Activated naive CD8-positive, alpha-beta T cell treated with anti-CD3 and anti-CD28 coated beads, Interleukin-2, amount 10 ng/mL, durations not matched to agents 7 days and 5 days (primary cell): ENCODE measurements at regions not wholly inside any gene's neighbourhood (a gene's known extent, or its start where the extent isn't known, plus 50 kb on each side); places are given as distances from the start of the nearest gene placed in this dataset.

Source experiments
- ATAC-seq: fragments of 150-1000 bp; cut with Tn5 transposase; one replicate; pipeline ENCODE4 v1.10.0; 2021; ENCODE audit warnings: low read depth, moderate library complexity
- POLR2A ChIA-PET: fragments of 350-600 bp; sonication (Branson Sonifier 250); formaldehyde crosslinking; loops from one replicate; lab custom pipeline; 2021; ENCODE audit warnings: antibody characterized with exemption; lab: Charles Lee
- DNase-seq: peaks from one replicate; pipeline ENCODE4 v3.0.0; 2021
- H3K27ac Mint-ChIP-seq: one replicate; pipeline ENCODE4 v1.8.0; 2022; ENCODE audit warnings: mild to moderate bottlenecking, mixed read lengths
- H3K27me3 Mint-ChIP-seq: one replicate; pipeline ENCODE4 v1.8.0; 2022; ENCODE audit warnings: mild to moderate bottlenecking, moderate library complexity, mixed read lengths
- H3K36me3 Mint-ChIP-seq: one replicate; pipeline ENCODE4 v1.8.0; 2021; ENCODE audit warnings: mild to moderate bottlenecking, mixed read lengths
- H3K4me1 Mint-ChIP-seq: one replicate; pipeline ENCODE4 v1.8.0; 2021; ENCODE audit warnings: mixed read lengths
- H3K4me3 Mint-ChIP-seq: one replicate; pipeline ENCODE4 v1.8.0; 2022; ENCODE audit warnings: mild to moderate bottlenecking, moderate library complexity, mixed read lengths
- H3K9me3 Mint-ChIP-seq: one replicate; pipeline ENCODE4 v1.8.0; 2021; ENCODE audit warnings: mixed read lengths

DNA sequence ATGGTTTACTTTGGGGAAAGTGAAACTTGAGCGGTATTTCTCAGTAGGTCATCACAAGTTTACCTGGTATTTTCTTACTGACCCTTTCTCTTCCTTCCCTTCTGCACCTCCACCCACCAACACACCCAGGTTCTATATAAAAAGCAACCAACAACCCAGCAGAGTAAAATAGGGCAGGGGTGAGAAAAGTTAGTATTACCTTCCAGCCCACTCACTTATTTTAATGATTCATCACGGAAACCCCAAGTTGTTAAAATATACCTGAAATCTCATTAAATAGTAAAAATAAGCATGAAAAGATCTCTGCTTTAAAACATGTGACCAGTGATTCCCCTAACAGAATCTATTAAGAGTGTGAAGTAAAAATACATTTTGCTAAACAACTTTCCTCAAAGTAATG lies 306.1 kb downstream of the ZEB2 start:
- H3K4me3 Mint-ChIP-seq: peak overlapping the region; percentile 76
- H3K9me3 Mint-ChIP-seq: peaks cover 3% of the 10 kb centered on the region
- peaks cover 29% of the 10 kb centered on the region for H3K4me1 Mint-ChIP-seq
- no peak for ATAC-seq
- POLR2A ChIA-PET: no interaction called here
- no peak for DNase-seq
- peaks cover 22% of the 10 kb centered on the region for H3K36me3 Mint-ChIP-seq
- H3K27me3 Mint-ChIP-seq: no peaks in the 10 kb centered on the region
- H3K27ac Mint-ChIP-seq: peak overlapping the region; percentile 78

DNA sequence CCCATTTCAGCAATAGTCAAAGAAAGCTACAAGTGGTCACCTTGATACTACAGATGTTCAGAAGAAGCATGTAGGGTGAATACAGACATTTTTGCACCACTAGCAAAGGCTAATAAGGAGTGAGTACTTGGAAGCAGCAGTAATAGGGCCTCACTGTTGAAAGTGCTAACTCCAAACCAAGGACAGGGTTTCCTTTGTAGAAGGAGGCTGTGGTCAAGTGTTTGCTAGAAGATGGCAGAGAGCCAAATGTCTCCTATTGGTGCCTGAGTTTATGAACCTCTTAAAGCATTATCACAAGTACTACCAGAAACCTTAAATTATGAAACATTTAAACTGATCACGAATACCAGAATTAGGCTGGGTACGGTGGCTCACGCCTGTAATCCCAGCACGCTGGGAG lies 308.1 kb downstream of the ZEB2 start:
- POLR2A ChIA-PET: no interaction called here
- peaks cover 27% of the 10 kb centered on the region for H3K36me3 Mint-ChIP-seq
- no peak overlapping the region for H3K27ac Mint-ChIP-seq
- DNase-seq (no peak), ATAC-seq (no peak)
- no peak overlapping the region for H3K4me3 Mint-ChIP-seq
- peaks cover 29% of the 10 kb centered on the region for H3K4me1 Mint-ChIP-seq
- H3K27me3 Mint-ChIP-seq: no peaks in the 10 kb centered on the region
- H3K9me3 Mint-ChIP-seq: peaks cover 6% of the 10 kb centered on the region

DNA sequence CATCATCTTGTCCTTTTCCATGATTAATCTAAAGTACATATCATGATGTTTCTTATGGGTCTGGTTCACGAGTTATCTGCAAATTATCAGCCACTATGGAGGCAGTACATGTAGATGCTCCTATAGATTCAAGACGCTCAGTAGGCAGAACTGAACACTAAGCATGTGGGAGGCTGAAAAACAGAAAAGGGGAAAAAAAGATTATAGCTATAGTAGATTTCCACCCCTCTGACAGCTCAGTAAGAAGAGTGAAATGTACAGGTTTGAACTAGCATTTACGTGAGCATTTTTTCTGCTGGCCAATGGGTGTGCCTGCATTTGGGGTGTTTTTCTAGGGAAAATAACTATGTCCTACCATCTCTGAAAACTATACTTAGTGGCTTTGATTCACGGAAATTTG lies 308.9 kb downstream of the ZEB2 start:
- H3K27ac Mint-ChIP-seq: no peak overlapping the region
- no peak for ATAC-seq

DNA sequence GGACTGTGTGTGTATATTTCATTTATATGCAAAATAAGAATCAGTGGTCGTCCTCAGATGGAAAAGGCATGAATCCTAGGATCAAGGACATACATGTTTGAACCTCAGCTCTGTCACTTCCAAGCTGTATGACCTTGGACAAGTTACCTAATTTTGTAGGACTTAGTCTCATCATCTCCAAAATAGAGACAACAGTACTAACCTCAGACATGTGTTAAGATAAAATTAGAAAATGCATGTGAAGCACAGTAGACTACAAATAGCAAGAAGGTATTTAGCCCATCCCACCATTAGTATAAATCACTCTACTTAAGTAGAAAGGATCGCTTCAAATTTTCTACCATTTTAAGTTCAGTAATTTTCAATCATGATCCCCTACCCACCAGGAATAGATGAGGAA lies 309.8 kb downstream of the ZEB2 start:
- Mint-ChIP-seq H3K9me3 (peaks cover 6% of the 10 kb centered on the region), H3K27ac (no peak overlapping the region), H3K27me3 (no peaks in the 10 kb centered on the region), H3K4me1 (peaks cover 19% of the 10 kb centered on the region), H3K36me3 (peaks cover 25% of the 10 kb centered on the region), H3K4me3 (no peak overlapping the region)
- ATAC-seq (no peak), DNase-seq (no peak)
- POLR2A ChIA-PET: no interaction called here

More for the DNA sequence above, 308.9 kb downstream of the ZEB2 start:
- POLR2A ChIA-PET: no interaction called here
- H3K36me3 Mint-ChIP-seq: peaks cover 27% of the 10 kb centered on the region
- peaks cover 24% of the 10 kb centered on the region for H3K4me1 Mint-ChIP-seq
- peaks cover 6% of the 10 kb centered on the region for H3K9me3 Mint-ChIP-seq
- H3K27me3 Mint-ChIP-seq: no peaks in the 10 kb centered on the region
- DNase-seq: no peak
- no peak overlapping the region for H3K4me3 Mint-ChIP-seq

DNA sequence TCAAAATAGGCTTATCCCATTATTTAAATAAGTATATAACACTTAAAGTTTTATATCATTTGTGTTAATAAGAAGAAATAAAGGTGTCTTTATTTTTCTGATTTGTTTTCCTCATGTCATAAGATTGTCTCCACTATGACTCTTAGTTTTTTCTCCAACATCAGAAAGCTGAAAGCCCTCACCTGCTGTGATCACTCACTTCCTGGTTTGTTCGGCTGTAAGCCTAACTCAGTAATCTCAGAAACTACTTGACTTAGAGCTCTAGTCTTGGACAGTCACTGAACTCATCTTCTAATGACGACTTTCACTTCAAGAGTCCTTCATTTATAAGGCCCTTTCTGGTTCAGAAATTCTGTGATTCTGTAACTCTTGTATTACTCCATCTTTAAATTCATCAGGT lies 311.0 kb downstream of the ZEB2 start:
- peaks cover 16% of the 10 kb centered on the region for H3K4me1 Mint-ChIP-seq
- H3K36me3 Mint-ChIP-seq: peaks cover 28% of the 10 kb centered on the region
- ATAC-seq (no peak), DNase-seq (no peak)
- no peaks in the 10 kb centered on the region for H3K27me3 Mint-ChIP-seq
- no peak overlapping the region for H3K27ac Mint-ChIP-seq
- H3K9me3 Mint-ChIP-seq: peaks cover 8% of the 10 kb centered on the region
- no peak overlapping the region for H3K4me3 Mint-ChIP-seq
- POLR2A ChIA-PET: no interaction called here

DNA sequence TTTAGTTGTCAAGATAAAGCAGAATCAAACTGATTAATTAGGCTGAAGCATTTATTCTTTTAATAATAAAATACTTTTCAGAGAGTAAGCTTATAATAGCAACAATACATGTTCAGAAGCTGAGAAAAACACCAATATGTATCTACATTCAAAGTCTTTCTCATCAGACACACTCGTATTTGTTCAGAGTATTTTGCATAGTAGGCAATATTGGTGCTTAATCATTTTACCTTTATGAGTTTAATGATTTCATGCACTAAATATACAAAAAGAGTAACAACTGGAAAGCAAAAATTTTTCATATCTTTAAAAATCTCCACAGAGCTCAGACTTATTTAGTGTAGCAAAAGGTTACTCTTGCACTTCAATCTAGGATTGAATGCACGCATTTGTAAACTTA lies 313.9 kb downstream of the ZEB2 start:
- ATAC-seq (no peak), DNase-seq (no peak)
- H3K27ac Mint-ChIP-seq: no peak overlapping the region
- peaks cover 12% of the 10 kb centered on the region for H3K4me1 Mint-ChIP-seq
- no peak overlapping the region for H3K4me3 Mint-ChIP-seq
- H3K27me3 Mint-ChIP-seq: no peaks in the 10 kb centered on the region
- POLR2A ChIA-PET: no interaction called here
- H3K9me3 Mint-ChIP-seq: peaks cover 8% of the 10 kb centered on the region
- peaks cover 34% of the 10 kb centered on the region for H3K36me3 Mint-ChIP-seq

DNA sequence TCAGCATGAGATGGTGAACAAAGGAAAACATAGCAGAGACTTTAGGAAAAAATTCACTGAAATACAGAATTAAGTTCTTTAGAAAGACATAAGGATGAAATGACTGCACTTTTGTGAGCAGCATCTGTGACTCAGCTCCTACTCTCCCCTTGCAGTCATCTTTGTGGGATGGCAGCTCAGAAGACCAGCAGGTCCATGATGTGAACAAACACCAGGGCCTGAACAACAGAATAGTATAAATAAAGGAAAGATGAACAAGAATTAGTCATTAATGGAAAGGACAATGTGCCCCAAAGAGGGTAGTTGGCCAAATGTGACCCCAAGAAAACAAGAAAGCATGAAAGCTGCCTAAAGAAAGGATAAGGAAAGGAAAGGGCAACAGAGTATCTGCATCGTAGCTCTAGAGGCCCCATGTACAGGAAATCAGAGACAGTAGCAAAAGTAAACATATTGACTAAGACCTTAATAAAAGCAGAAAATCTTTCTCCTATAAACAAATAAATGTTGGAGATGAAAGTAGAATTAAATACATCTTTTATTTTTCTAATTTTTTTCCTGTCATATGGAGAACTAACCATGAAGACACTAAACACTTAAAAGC lies 318.0 kb downstream of the ZEB2 start:
- Mint-ChIP-seq H3K27ac (no peak overlapping the region), H3K36me3 (peaks cover 27% of the 10 kb centered on the region), H3K9me3 (peaks cover 4% of the 10 kb centered on the region), H3K4me3 (no peak overlapping the region), H3K27me3 (no peaks in the 10 kb centered on the region), H3K4me1 (peaks cover 15% of the 10 kb centered on the region)
- POLR2A ChIA-PET: no interaction called here
- DNase-seq (no peak), ATAC-seq (no peak)

DNA sequence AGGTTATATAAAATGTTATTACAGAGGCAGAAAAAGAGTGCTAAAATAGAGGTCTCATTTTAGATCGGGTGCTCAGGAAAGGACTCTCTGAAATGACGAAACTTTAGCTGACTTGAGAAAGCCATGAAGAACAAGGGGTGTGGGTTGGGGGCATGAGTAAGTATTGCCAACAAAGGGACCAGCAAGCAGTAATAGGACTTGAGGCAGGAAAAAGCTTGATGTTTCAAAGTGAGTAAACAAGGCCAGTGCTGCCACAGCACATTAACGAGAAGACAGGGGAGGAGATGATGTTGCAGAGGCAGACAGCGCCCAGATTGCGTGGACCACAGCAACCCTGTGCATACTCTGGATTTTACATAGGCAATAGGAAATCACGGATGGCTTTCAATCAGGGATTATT lies 318.8 kb downstream of the ZEB2 start:
- Mint-ChIP-seq H3K9me3 (peaks cover 4% of the 10 kb centered on the region), H3K27me3 (no peaks in the 10 kb centered on the region), H3K4me1 (peaks cover 15% of the 10 kb centered on the region), H3K36me3 (peaks cover 27% of the 10 kb centered on the region), H3K27ac (no peak overlapping the region), H3K4me3 (no peak overlapping the region)
- POLR2A ChIA-PET: no interaction called here
- DNase-seq (no peak), ATAC-seq (no peak)

DNA sequence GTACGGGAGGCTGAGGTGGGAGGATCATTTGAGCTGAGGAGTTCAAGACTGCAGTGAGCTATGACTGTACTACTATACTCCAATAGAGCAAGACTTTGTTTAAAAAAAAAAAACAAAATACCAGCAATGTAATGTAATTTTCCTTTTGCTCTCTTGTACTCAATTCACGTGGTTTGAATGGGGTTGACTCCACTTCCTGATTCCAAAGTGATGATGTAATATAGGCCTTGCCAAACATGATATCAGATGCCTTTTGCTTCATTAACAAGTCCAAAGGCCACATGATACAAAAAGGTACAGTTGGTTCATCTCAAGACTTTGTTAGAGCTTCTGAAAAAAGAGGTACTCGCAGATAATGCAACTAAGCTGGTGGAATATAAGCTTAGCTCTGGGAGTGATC lies 321.8 kb downstream of the ZEB2 start:
- peaks cover 19% of the 10 kb centered on the region for H3K4me1 Mint-ChIP-seq
- H3K4me3 Mint-ChIP-seq: no peak overlapping the region
- no peak overlapping the region for H3K27ac Mint-ChIP-seq
- H3K27me3 Mint-ChIP-seq: no peaks in the 10 kb centered on the region
- ATAC-seq (no peak), DNase-seq (no peak)
- POLR2A ChIA-PET: no interaction called here
- H3K36me3 Mint-ChIP-seq: peaks cover 22% of the 10 kb centered on the region
- H3K9me3 Mint-ChIP-seq: peaks cover 2% of the 10 kb centered on the region

DNA sequence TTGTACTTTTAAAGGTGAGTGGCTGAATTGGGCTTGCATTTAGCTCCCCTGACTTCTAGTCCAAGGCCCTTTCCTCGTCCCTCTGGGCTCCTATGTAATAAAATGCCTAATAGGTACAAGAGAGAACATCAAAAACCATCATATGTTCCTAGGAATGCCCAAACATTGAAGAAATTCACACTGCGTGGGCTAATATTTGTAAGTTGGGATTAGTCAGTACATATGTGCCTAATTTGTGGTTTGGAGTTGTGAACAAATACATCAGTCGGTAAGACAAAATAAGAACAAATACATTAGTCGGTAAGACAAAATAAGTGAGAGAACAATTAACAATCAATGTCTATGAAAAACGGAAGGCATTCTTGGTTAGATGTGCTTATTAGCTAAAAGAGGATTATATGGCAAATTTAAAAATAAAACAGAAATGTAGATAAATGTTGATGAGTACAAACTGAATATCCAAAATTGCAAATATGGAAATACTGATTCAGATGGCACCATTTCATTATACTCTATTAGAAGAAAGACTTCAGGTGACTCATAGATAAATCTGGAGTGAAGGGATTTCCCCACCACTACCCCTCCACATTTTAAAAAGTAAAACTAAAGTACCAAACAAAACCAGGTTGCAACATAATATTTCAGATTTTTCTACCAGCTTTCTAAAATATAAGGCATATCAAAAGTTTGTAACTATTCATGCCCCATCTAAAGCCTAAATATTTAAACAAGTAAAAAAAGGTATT lies 325.4 kb downstream of the ZEB2 start:
- Mint-ChIP-seq H3K4me3 (no peak overlapping the region), H3K36me3 (peaks cover 9% of the 10 kb centered on the region), H3K9me3 (peaks cover 2% of the 10 kb centered on the region), H3K27me3 (no peaks in the 10 kb centered on the region), H3K27ac (no peak overlapping the region), H3K4me1 (peaks cover 13% of the 10 kb centered on the region)
- POLR2A ChIA-PET: no interaction called here
- ATAC-seq (no peak), DNase-seq (no peak)

DNA sequence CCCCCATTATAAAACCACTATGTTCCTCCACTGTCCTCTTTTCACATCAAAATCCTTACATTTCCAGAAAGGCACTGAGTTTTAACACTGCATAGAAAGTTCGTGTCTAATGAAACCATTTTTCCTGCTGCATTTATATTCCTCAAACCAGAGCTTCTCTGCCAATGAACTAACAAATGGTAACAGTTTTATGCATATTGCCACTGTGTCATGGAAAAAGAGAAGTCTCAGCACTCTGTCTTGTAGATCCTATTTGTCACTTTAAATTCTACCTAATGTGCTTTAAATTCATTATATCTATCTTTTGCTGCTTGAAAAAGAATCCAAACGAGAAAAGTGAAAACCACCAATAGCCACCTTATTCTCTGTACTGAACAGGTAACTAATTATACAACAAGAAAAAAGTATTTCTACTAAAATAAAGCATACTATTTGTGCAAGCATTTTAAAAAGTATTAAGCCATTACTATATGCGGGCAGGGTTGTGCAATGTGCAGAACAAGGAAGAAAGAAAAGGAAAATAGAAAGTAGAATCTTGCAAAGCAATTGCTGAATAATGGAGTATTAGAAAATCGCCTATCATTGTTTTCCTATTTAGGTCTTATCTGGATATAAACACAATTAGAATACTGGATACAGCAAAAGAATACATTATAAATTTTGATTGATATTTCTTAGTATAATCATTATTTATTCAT lies 328.9 kb downstream of the ZEB2 start:
- Mint-ChIP-seq H3K27me3 (no peaks in the 10 kb centered on the region), H3K36me3 (peaks cover 7% of the 10 kb centered on the region), H3K4me3 (no peak overlapping the region), H3K9me3 (peaks cover 2% of the 10 kb centered on the region), H3K4me1 (peaks cover 13% of the 10 kb centered on the region), H3K27ac (no peak overlapping the region)
- POLR2A ChIA-PET: no interaction called here
- ATAC-seq: no peak
- DNase-seq: no peak

DNA sequence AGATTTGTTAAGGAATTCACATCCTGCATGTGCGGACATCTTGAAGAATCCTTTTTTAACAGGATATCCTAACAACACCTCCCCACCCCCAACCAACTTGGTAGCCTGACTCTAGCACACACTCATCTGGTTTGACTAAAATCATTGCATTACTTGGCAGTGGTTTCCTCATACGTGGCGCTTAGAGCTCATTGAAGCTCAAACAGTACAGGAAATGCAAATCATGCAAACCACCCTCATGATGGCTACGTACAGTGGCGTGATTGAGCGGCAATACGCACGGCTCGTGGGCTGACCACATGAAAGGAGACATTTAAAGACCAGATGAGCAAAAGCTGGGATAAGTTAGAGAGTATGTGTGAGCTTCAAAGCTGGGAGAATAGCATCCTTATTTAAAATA lies 336.2 kb downstream of the ZEB2 start:
- Mint-ChIP-seq H3K27me3 (no peaks in the 10 kb centered on the region), H3K36me3 (peaks cover 16% of the 10 kb centered on the region), H3K4me1 (peaks cover 29% of the 10 kb centered on the region), H3K27ac (peak overlapping the region; percentile 88), H3K4me3 (peak overlapping the region; percentile 76), H3K9me3 (peaks cover 2% of the 10 kb centered on the region)
- DNase-seq (peak; percentile 63), ATAC-seq (peak; percentile 100)
- POLR2A ChIA-PET: interaction anchor here (0.6 to 1.5 kb wide), 3 partner anchors 57 to 1055 kb away, joined by 3 to 6 read pairs (median 4); a partner anchor contains a TSS

DNA sequence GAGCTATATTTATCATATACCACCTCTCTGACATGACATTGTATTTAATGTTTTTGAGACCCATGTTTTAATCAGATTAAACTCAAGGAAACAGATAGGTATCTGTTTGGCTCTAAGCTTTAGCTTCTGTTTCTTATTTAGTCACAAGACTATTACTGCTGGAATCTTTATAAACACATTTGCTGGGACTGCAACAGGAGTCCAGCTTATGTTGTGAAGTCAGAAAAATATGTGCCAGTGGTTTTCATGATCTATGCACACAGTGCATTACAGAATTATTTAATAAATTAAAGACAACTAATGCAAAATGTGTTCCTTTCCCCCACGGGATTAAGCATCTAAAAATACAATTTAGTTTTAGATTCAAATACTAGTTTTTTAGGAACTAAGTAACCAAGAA lies 338.9 kb downstream of the ZEB2 start:
- no peak for ATAC-seq
- Mint-ChIP-seq H3K9me3 (peaks cover 3% of the 10 kb centered on the region), H3K4me1 (peaks cover 21% of the 10 kb centered on the region), H3K27me3 (no peaks in the 10 kb centered on the region), H3K36me3 (peaks cover 17% of the 10 kb centered on the region), H3K4me3 (no peak overlapping the region), H3K27ac (no peak overlapping the region)
- POLR2A ChIA-PET: interaction anchor here (1.1 kb wide), 1 partner anchor 9 kb away, joined by 7 read pairs; no protein-coding TSS in a partner anchor
- DNase-seq: no peak

DNA sequence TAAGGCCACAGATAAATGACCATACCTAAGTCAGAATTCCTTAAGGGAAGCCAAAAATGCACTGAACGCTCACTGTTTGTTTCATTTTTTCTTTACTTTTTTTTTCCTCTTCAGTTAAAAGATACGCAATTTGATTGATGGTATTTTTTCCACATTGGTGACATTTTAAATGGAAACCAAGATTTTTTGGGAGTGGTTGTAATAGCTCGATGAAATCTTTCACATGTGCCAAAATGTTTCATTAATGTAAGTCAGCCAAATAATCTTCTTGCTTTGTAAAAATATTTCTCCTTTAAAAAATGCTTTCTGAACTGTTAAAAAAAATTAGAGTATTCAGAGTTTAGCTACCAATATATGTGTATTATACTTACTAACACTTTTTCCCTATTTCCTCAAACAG lies 339.8 kb downstream of the ZEB2 start:
- H3K27me3 Mint-ChIP-seq: no peaks in the 10 kb centered on the region
- H3K9me3 Mint-ChIP-seq: peaks cover 3% of the 10 kb centered on the region
- DNase-seq: no peak
- ATAC-seq: no peak
- H3K4me3 Mint-ChIP-seq: no peak overlapping the region
- peaks cover 17% of the 10 kb centered on the region for H3K36me3 Mint-ChIP-seq
- no peak overlapping the region for H3K27ac Mint-ChIP-seq
- POLR2A ChIA-PET: no interaction called here
- peaks cover 13% of the 10 kb centered on the region for H3K4me1 Mint-ChIP-seq
